H1 (cell line): ENCODE measurements at regions not wholly inside any gene's neighbourhood (a gene's known extent, or its start where the extent isn't known, plus 50 kb on each side); places are given as distances from the start of the nearest gene placed in this dataset.

Source experiments
- BCL11A ChIP-seq, 2 experiments: IDR thresholded peaks; one replicate each; pipeline ENCODE4 v1.6.1; 2011; ENCODE audit warnings: low read depth in 2 of 2, low read length in 2 of 2, mild to moderate bottlenecking in 2 of 2
- BRCA1 ChIP-seq: IDR thresholded peaks from 2 replicates; pipeline ENCODE4 v1.6.1; 2012; ENCODE audit warnings: low read depth, low read length, improper control_type of control experiment
- CEBPB ChIP-seq: IDR thresholded peaks from 2 replicates; pipeline ENCODE4 v1.6.1; 2012; ENCODE audit warnings: low read depth, low read length
- EGR1 ChIP-seq: IDR thresholded peaks from 2 replicates; pipeline ENCODE4 v1.6.1; 2011; ENCODE audit warnings: low read depth, low read length, borderline replicate concordance
- HDAC2 ChIP-seq, 2 experiments: fragments of 300-600 bp in 1 of 2; sonication (generic) in 1 of 2; IDR thresholded peaks; 2 replicates each; pipeline ENCODE4 v1.6.1; 2011 to 2012; ENCODE audit warnings: low read depth in 2 of 2, low read length in 2 of 2, mild to moderate bottlenecking in 2 of 2, moderate library complexity in 2 of 2, borderline replicate concordance in 1 of 2, inconsistent platforms in 1 of 2
- KDM5A ChIP-seq: fragments of 200-600 bp; IDR thresholded peaks from 2 replicates; pipeline ENCODE4 v1.7.1; 2012; ENCODE audit warnings: mild to moderate bottlenecking, low read length, inconsistent platforms, mixed read lengths
- SIX5 ChIP-seq: IDR thresholded peaks from 2 replicates; pipeline ENCODE4 v1.6.1; 2011; ENCODE audit warnings: mild to moderate bottlenecking, low read depth, low read length
- TAF1 ChIP-seq: IDR thresholded peaks from 2 replicates; pipeline ENCODE4 v1.6.1; 2011; ENCODE audit warnings: mild to moderate bottlenecking, low read depth, low read length
- ZNF274 ChIP-seq: IDR thresholded peaks from 2 replicates; pipeline ENCODE4 v1.7.0; 2012; ENCODE audit warnings: low read length, borderline replicate concordance; ENCODE audit errors: extremely low read depth
- TF ChIP-seq, protein P1 (sequence below): fragments of 300-600 bp; sonication (generic); IDR thresholded peaks from 2 replicates; pipeline ENCODE4 v1.7.1; 2012; ENCODE audit warnings: low read length, moderate library complexity, mild to moderate bottlenecking, inconsistent platforms; ENCODE audit not compliant: insufficient replicate concordance

DNA sequence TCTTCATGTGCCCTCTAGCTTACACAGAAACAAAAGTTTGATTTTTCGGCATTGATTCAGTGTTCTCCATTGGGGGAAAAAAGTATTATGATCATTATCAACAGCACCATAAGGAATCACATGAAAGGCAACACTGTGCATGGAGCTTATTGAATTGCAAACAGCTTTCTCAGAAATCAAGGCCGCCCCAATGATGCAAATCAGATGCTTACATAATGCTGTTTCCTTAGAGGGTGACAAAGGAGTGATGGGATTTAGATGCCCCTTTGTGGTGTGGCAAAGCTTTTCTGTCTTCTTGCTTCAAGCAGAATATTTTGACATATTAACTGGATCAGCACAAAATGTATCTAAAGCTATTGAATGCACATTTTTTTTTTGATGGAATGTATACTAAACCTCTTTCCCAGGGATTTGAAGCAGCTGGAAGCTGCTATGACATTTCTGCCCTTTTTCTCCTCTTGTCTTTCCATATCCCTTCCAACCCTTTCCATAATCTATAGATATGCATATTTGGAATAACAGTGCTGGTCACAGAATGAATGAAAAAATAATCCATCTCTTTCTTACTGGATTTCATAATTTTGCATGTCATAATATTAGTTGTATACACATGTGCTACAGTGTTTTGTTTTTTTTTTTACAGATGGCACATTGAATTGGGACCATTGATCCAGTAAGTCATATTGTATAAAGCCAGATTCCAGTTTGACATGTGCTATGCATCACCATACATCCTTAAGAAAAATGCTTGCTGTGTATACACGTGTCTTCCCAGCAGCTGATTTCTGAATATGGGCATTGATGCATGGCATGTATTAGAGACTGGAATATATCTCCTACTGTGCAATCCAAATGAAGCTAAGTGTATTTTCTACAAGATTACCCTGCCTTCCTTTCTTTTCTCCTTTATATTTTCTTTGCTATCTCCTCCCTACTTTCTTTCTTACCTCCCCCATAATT is 259.7 kb upstream of the DCN start (continued):
- TF ChIP-seq, protein P1, sequence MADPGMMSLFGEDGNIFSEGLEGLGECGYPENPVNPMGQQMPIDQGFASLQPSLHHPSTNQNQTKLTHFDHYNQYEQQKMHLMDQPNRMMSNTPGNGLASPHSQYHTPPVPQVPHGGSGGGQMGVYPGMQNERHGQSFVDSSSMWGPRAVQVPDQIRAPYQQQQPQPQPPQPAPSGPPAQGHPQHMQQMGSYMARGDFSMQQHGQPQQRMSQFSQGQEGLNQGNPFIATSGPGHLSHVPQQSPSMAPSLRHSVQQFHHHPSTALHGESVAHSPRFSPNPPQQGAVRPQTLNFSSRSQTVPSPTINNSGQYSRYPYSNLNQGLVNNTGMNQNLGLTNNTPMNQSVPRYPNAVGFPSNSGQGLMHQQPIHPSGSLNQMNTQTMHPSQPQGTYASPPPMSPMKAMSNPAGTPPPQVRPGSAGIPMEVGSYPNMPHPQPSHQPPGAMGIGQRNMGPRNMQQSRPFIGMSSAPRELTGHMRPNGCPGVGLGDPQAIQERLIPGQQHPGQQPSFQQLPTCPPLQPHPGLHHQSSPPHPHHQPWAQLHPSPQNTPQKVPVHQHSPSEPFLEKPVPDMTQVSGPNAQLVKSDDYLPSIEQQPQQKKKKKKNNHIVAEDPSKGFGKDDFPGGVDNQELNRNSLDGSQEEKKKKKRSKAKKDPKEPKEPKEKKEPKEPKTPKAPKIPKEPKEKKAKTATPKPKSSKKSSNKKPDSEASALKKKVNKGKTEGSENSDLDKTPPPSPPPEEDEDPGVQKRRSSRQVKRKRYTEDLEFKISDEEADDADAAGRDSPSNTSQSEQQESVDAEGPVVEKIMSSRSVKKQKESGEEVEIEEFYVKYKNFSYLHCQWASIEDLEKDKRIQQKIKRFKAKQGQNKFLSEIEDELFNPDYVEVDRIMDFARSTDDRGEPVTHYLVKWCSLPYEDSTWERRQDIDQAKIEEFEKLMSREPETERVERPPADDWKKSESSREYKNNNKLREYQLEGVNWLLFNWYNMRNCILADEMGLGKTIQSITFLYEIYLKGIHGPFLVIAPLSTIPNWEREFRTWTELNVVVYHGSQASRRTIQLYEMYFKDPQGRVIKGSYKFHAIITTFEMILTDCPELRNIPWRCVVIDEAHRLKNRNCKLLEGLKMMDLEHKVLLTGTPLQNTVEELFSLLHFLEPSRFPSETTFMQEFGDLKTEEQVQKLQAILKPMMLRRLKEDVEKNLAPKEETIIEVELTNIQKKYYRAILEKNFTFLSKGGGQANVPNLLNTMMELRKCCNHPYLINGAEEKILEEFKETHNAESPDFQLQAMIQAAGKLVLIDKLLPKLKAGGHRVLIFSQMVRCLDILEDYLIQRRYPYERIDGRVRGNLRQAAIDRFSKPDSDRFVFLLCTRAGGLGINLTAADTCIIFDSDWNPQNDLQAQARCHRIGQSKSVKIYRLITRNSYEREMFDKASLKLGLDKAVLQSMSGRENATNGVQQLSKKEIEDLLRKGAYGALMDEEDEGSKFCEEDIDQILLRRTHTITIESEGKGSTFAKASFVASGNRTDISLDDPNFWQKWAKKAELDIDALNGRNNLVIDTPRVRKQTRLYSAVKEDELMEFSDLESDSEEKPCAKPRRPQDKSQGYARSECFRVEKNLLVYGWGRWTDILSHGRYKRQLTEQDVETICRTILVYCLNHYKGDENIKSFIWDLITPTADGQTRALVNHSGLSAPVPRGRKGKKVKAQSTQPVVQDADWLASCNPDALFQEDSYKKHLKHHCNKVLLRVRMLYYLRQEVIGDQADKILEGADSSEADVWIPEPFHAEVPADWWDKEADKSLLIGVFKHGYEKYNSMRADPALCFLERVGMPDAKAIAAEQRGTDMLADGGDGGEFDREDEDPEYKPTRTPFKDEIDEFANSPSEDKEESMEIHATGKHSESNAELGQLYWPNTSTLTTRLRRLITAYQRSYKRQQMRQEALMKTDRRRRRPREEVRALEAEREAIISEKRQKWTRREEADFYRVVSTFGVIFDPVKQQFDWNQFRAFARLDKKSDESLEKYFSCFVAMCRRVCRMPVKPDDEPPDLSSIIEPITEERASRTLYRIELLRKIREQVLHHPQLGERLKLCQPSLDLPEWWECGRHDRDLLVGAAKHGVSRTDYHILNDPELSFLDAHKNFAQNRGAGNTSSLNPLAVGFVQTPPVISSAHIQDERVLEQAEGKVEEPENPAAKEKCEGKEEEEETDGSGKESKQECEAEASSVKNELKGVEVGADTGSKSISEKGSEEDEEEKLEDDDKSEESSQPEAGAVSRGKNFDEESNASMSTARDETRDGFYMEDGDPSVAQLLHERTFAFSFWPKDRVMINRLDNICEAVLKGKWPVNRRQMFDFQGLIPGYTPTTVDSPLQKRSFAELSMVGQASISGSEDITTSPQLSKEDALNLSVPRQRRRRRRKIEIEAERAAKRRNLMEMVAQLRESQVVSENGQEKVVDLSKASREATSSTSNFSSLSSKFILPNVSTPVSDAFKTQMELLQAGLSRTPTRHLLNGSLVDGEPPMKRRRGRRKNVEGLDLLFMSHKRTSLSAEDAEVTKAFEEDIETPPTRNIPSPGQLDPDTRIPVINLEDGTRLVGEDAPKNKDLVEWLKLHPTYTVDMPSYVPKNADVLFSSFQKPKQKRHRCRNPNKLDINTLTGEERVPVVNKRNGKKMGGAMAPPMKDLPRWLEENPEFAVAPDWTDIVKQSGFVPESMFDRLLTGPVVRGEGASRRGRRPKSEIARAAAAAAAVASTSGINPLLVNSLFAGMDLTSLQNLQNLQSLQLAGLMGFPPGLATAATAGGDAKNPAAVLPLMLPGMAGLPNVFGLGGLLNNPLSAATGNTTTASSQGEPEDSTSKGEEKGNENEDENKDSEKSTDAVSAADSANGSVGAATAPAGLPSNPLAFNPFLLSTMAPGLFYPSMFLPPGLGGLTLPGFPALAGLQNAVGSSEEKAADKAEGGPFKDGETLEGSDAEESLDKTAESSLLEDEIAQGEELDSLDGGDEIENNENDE: no peak
- TF ChIP-seq KDM5A (no peak), BCL11A (IDR thresholded peaks at IDR 0.05; ENCODE audit: low read depth in 2 of 2, low read length in 2 of 2) (no peak), SIX5 (no peak), HDAC2 (IDR thresholded peaks at IDR 0.05; ENCODE audit: borderline replicate concordance in 1 of 2, low read depth in 2 of 2, low read length in 2 of 2) (no peak), ZNF274 (no peak), TAF1 (no peak), EGR1 (no peak), CEBPB (no peak), BRCA1 (no peak)
- TF ChIP-seq, all 59 proteins: peak for 0
